Peyer's patch (tissue), 4 donors: ENCODE measurements at regions not wholly inside any gene's neighbourhood (a gene's known extent, or its start where the extent isn't known, plus 50 kb on each side); places are given as distances from the start of the nearest gene placed in this dataset.

Experiments used
- DNase-seq, 3 donors: peaks; one replicate each; pipeline ENCODE4 v3.0.0-alpha.2; 2017 to 2019
- H3K27ac ChIP-seq, 4 donors: fragments of 200-600 bp; sonication (generic); one replicate each; pipeline ENCODE4 v1.5.1; 2016 to 2019
- H3K27me3 ChIP-seq, 2 donors: fragments of 200-600 bp; sonication (generic); one replicate each; pipeline ENCODE4 v1.5.1; 2019
- H3K36me3 ChIP-seq, 3 donors: fragments of 200-600 bp; sonication (generic); one replicate each; pipeline ENCODE4 v1.5.1; 2016 to 2019
- H3K4me1 ChIP-seq, 4 donors: fragments of 200-600 bp; sonication (generic); one replicate each; pipeline ENCODE4 v1.5.1; 2016 to 2019
- H3K4me3 ChIP-seq, 4 donors: fragments of 200-600 bp; sonication (generic); 1 replicate in 3 of 4; 2 replicates in 1 of 4; pipeline ENCODE4 v1.5.1; 2016 to 2019; ENCODE audit warnings: mild to moderate bottlenecking in 1 of 4
- H3K9me3 ChIP-seq, 4 donors: fragments of 200-600 bp; sonication (generic); one replicate each; pipeline ENCODE4 v1.5.1; 2016 to 2019; ENCODE audit warnings: mild to moderate bottlenecking in 1 of 4
- POLR2A ChIP-seq, 2 donors: fragments of 450-650 bp; IDR thresholded peaks; one replicate each; pipeline ENCODE4 v1.5.1; 2017; ENCODE audit warnings: antibody characterized with exemption in 2 of 2, mild to moderate bottlenecking in 2 of 2, moderate library complexity in 2 of 2
- TF ChIP-seq, protein P1 (sequence below), 6 experiments: fragments of 450-650 bp in 4 of 6; fragments of 200-600 bp in 2 of 6; sonication (generic) in 1 of 6; IDR thresholded peaks; one replicate each; pipeline ENCODE4 v1.5.1; 2017 to 2019; ENCODE audit warnings: antibody characterized with exemption in 6 of 6, mild to moderate bottlenecking in 3 of 6, moderate library complexity in 1 of 6

DNA sequence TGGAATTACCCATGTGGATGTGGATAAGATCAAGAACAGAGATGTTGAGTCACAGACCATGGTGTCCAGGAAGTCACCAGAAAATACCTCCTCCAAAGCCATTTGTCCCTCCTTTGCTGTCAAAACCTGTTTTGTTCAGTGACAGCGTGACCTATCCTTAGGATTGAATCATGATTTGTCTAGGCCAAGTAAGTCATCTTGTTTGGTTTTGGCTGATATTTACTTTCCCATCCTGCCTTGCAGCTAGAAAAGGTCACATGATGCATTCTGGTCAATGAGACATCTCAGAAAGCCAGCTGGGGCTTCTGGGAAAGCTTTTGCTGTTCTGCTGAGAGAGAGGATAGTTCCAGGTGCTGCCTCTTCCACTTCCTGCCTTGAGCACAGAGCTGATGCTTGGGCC is 225.3 kb upstream of the ZMIZ1 start:
- Histone ChIP-seq H3K9me3 (no peaks in the 10 kb centered on the region), H3K27me3 (no peaks in the 10 kb centered on the region), H3K27ac (no peak overlapping the region), H3K36me3 (no peaks in the 10 kb centered on the region), H3K4me1 (no peaks in the 10 kb centered on the region), H3K4me3 (no peak overlapping the region)
- TF ChIP-seq POLR2A (IDR thresholded peaks at IDR 0.05) = no peak
- TF ChIP-seq, protein P1, sequence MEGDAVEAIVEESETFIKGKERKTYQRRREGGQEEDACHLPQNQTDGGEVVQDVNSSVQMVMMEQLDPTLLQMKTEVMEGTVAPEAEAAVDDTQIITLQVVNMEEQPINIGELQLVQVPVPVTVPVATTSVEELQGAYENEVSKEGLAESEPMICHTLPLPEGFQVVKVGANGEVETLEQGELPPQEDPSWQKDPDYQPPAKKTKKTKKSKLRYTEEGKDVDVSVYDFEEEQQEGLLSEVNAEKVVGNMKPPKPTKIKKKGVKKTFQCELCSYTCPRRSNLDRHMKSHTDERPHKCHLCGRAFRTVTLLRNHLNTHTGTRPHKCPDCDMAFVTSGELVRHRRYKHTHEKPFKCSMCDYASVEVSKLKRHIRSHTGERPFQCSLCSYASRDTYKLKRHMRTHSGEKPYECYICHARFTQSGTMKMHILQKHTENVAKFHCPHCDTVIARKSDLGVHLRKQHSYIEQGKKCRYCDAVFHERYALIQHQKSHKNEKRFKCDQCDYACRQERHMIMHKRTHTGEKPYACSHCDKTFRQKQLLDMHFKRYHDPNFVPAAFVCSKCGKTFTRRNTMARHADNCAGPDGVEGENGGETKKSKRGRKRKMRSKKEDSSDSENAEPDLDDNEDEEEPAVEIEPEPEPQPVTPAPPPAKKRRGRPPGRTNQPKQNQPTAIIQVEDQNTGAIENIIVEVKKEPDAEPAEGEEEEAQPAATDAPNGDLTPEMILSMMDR (IDR thresholded peaks at IDR 0.05) = no peak
- no peak for DNase-seq

DNA sequence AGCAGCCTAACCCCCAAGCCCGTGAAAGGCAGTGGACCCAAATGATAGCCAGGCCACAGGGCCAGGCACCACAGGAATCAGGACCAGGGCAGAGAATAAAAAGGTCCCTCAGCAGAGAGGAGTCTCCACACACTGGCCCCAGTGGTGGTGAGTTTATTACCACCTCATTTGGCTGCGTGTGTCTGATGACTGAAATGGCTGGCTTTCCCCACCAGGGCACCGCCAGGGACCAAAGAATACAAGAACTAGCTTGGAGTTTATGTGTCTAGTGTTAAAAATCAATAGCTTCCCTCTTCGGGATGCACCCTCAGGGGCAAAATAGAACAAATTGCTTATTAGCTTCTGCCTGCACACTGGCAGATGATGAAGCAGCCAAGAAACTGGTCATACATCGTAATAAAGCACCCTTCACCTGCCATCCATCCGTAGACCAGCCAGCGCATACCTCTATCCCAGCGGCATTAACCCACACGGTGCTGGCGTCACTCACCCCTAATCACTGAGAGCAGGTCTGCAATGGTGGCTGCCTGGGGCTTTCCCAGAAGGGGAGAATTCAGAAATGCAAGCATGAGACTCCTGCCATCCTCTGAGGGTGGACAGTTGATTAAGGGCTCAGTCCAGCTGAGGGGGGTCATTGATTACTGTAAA is 223.7 kb upstream of the ZMIZ1 start:
- H3K9me3 ChIP-seq = no peaks in the 10 kb centered on the region
- H3K27ac ChIP-seq = no peak overlapping the region
- H3K4me3 ChIP-seq = no peak overlapping the region
- no peaks in the 10 kb centered on the region for H3K36me3 ChIP-seq
- no peak for DNase-seq
- no peaks in the 10 kb centered on the region for H3K27me3 ChIP-seq
- H3K4me1 ChIP-seq = no peaks in the 10 kb centered on the region
- TF ChIP-seq, protein P1 (IDR thresholded peaks at IDR 0.05) = no peak
- TF ChIP-seq POLR2A (IDR thresholded peaks at IDR 0.05) = no peak

DNA sequence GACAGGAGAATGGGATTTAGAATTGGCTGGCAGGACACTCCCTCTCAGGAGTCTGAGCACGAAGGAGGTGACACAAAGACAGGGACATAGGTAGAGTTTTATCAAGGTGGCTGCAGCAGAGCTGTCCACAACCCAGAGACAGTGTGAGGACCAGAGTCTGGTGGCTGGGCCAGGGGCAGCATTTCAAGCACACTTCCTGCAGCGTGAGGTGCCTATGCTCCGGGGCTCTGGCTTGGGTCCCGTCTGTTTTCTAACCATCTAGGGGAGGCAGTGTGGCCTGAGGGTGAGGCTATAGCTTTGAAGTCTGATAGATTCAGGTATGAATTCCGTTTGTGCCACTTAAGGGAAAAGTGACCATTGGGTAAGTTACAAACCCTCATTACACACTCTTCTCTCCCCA is 222.7 kb upstream of the ZMIZ1 start:
- Histone ChIP-seq H3K4me1 (no peaks in the 10 kb centered on the region), H3K27ac (no peak overlapping the region), H3K9me3 (no peaks in the 10 kb centered on the region), H3K36me3 (no peaks in the 10 kb centered on the region), H3K27me3 (no peaks in the 10 kb centered on the region), H3K4me3 (no peak overlapping the region)
- no peak for DNase-seq
- no peak for TF ChIP-seq POLR2A (IDR thresholded peaks at IDR 0.05)
- TF ChIP-seq, protein P1 (IDR thresholded peaks at IDR 0.05) = no peak

DNA sequence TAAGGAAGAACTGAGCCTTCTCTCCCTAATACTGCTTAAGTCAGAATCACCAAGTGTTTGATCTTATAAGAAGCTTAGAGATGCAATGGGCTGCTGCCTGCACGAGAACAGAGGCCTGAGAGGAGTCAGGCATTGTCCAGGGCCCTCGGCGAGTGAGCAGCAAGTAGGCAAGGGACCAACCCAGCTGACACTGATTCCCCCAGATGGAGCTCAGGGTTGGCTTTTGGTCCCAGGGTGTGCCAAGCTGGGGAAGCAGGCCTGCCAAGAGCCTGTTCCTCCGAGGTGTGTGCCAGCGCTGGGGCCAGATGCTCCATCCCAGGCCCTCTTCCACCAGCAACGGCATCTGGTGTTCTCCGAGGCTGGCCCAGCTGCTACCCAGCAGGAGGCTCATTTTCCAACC is 222.0 kb upstream of the ZMIZ1 start:
- no peak for DNase-seq
- Histone ChIP-seq H3K27me3 (no peaks in the 10 kb centered on the region), H3K36me3 (no peaks in the 10 kb centered on the region), H3K4me1 (no peaks in the 10 kb centered on the region), H3K9me3 (no peaks in the 10 kb centered on the region), H3K27ac (no peak overlapping the region), H3K4me3 (no peak overlapping the region)
- TF ChIP-seq POLR2A (IDR thresholded peaks at IDR 0.05) = no peak
- TF ChIP-seq, protein P1 (IDR thresholded peaks at IDR 0.05) = no peak

DNA sequence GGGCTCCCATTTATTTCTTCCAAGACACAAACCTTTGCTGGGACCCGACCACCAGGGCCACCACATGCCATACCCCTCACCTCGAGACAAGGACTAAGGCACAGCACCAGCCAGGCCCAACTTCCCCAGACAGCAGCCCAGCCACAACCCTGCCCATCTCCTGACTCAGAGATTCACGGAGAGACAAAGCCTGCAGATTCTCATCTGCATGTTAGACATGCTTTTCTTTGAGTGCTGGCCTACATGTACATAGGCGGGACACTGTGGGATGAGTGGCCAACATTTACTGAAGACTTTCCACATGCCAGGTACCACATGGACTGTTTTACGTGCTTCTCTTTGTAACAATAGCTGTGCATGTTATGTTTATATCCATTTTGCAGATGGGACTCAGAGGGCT is 221.3 kb upstream of the ZMIZ1 start:
- DNase-seq = no peak
- no peak for TF ChIP-seq POLR2A (IDR thresholded peaks at IDR 0.05)
- TF ChIP-seq, protein P1 (IDR thresholded peaks at IDR 0.05) = no peak
- Histone ChIP-seq H3K9me3 (no peaks in the 10 kb centered on the region), H3K4me1 (no peaks in the 10 kb centered on the region), H3K36me3 (no peaks in the 10 kb centered on the region), H3K27ac (no peak overlapping the region), H3K4me3 (no peak overlapping the region), H3K27me3 (no peaks in the 10 kb centered on the region)

DNA sequence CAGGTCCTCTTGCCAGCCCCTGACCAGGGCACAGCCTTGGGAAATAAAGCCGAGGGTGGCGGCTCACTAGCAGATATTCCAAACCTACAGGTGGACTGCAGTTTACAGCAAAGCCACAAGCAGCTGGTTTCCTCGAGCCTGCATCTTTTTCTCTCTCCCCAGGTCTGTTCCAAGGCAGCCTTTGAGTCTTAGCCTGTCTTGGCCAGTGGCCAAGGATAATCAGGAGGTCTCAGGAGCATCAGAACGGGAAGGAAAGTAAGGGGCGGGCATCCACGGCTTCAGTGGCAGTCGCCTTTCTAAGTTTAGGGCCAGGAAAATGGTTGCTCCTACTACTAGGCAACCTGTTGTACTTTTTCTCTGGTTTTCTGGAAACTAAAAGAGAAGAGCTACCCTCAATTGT is 219.7 kb upstream of the ZMIZ1 start:
- H3K4me1 ChIP-seq = no peaks in the 10 kb centered on the region
- DNase-seq = no peak
- H3K9me3 ChIP-seq = no peaks in the 10 kb centered on the region
- no peaks in the 10 kb centered on the region for H3K36me3 ChIP-seq
- no peaks in the 10 kb centered on the region for H3K27me3 ChIP-seq
- no peak overlapping the region for H3K4me3 ChIP-seq
- no peak overlapping the region for H3K27ac ChIP-seq
- TF ChIP-seq POLR2A (IDR thresholded peaks at IDR 0.05) = no peak
- TF ChIP-seq, protein P1 (IDR thresholded peaks at IDR 0.05) = no peak
